ENCODE measurements at regions not wholly inside any gene's neighbourhood (a gene's known extent, or its start where the extent isn't known, plus 50 kb on each side); places are given as distances from the start of the nearest gene placed in this dataset.
"Not testable (repeated sequence)": the region's sequence is repeated elsewhere in the genome, so short reads cannot be mapped to it uniquely, and the experiment has no call there.

DNA sequence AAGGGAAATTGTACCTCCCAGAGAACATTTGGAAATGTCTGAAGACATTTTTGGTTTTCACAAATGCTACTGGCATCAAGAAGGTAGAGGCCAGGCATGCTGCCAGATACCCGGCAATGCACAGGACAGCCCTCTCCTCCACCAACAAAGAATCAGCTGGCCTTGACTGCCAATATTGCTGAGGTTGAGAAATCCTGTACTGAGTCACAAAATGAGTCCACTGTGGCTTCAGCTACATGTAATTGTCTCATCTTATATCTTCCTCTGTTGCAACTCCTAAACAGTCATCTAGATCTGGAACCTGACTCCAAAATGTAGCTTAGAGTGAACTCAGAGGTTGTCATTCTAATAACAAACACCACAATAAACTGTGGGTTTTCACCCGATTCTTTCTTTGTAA lies 327.5 kb upstream of the POGK start:
- DNase-seq, result no peak

DNA sequence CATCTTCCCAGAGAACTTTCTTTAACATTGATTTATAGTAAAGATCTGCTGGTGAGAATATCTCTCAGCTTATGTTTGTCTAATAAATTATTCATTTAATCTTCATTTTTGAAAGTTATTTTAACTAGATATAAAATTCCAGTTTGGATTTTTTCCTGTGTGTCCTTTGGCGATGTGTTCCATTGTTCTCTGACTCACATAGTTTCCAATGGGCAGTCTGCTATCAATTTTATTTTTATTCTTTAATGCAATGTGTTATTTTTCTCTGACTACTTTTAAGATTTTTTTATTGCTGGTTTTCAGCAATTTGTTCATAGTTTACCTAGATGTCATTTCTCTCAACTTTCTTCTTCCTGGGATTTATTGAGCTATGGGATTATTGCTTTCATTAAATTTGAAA lies 325.2 kb upstream of the POGK start:
- DNase-seq, result no peak

DNA sequence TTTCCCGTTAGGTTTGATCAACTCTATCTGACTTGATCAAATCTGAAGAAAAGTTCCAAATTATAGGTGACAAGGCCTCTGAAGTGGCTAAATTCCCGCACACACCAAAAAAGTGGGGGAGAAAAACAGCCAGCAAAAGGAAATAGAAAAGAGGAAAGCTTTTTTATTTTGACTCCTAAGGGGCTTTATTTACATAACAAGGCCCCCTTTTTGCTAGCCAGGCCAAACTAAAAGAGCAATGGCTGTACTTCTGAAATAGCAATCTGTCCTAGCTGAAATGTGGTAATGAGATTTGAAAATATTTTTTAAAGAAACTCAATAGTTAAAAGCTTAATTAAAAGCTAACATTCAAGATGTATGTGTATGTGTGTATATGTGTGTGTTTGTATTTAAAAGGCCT lies 311.5 kb upstream of the POGK start:
- DNase-seq, result no peak

DNA sequence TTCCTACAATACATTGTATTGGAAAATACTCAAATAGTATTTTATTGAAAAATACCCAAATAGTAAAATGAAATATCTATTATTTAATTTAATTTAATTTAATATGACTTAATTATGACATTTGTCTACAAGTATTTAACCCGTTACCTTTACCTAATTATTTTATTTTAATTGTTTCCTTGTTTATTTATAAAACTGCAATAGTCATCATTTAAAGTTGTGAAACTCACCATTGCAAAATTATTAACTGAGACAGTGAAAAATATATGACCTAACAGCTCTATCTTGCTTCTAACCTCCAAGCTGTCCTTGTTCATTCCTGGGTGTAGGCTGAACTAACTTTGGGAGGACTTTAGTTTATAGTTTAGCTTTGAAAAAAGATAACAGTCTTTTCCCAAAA lies 300.6 kb upstream of the POGK start:
- no peak for DNase-seq

DNA sequence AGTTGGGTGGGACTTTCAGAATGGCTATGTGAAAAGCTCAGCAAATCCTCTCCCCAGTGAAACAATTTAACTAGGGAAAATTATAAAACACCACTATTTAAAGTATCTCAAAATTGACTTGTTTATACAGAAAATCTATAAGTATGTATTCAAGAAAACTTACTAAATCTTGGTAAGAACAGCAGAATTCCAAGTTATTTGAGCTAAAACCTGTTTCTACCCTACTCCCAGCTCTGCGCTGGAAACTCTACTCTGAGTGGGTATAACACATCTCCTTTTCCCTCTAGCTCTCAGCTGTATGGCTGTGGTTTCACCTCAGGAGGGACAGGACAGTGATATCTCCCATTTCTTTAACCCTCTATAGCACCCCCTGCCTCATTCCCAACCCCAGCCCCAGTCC lies 295.2 kb upstream of the POGK start:
- no peak for DNase-seq

DNA sequence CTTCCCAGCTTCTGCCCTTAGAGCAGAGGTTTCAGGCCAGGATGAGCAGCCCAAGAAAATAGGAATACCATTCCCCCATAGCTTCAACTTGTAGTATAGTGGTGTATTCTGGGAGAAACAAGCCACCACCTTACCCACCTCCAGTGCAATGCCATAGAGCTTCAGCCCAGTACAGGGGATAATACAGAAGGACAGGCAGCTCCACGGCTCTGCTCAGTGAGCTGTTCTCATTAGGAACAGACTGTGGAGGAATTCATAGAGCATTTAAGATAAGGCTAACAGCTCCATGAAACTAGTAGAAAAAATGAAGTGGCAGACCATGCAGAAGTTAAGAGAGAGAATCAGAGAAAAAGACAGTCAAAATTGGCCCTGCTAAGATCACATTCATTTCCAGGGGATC lies 294.7 kb upstream of the POGK start:
- DNase-seq, result no peak

DNA sequence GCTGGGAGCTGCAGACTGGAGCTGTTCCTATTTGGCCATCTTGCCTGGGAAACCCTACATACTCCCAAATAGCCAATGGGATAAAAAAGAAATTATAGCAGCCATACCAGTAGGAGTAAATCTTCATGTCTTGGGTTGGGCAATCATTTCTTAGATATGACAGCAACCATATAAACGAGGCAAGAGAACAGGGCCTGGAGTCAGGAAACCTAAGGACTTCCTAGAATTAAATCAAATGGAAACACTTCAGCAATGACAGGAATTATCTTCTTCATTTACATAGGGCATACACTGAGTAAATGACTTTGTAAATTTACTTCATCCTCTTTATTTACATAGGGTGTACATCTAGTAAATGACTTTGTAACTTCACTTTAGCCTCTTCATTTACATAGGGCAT lies 286.6 kb upstream of the POGK start:
- no peak for DNase-seq

DNA sequence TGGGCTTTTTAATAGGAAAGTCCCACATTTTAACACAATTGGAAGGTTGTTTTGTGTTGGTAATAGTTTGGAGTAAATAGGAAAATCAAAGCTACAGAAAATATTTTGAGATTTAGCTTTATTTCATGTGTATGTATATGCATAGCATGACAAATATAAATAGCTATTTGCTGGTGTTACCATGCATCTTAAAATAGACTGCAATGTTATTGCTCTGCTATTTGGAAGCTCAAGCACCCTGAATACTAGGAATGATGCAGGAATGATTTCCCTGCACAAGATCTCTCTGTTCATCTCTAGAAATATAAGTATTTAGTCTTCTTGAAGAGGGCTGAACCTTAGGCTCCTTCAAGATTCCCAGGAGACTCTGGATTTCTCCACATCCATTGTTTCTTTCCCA lies 268.3 kb upstream of the POGK start:
- no peak for DNase-seq

DNA sequence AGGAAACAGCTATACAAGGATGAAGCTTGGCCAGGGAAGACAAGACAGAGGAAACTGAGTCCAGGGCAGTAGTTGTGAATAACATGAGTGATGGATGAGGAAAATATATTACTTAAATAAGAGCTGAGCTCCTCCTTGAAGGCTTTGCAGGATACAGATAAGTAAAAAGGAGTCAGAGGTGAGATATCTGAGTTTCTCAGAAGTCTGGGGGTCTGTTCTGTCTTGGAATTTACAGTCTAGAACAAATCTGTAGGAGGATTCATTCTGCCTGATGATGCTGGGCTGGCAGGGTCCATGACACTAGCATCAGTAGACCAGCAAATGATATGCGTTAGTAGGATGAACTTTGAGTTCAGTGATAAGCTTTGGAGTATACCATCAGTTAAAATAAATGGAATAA lies 266.1 kb upstream of the POGK start:
- no peak for DNase-seq

DNA sequence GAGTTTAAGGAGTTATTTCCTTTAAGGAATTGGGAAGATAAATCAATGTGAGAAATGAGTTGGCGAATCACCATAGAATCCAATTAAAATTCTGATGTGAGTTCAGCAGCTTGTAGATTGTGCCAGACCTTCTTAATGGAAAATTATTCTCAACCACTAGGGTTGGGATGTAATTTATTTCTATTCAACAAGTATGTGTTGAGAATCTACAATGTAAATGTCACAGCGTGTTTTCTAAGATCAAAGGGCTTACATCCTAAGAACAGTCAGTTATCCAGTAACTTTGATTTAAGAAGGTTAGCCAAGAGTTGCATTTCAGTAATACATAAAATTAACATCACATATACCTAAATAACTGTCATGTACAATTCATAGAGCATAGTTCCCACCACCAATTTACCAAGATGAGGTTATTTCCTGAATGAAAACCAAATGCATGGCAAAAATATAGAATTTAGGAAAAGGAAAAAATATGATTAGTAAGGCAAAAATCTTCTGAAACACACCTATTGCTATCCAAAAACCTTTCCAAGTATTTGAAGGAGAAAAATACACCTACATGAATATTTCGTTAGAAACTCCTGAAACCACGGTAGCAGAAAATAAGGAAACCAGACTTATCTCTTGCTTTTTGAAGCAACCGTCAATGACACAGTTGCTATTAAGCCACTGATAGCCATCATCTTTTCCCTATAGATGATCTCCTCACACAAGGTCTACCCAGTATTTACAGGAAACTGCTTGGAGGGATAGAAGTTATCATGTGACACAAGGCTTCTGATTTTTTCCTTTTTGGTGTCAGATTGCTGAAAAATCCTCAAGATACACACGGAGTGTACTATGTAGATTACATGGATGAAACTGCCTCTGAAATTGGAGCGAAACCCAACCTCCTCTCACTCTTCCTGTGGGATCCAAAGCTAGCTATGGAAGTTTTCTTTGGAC lies 259.4 kb upstream of the POGK start:
- DNase-seq, result no peak

DNA sequence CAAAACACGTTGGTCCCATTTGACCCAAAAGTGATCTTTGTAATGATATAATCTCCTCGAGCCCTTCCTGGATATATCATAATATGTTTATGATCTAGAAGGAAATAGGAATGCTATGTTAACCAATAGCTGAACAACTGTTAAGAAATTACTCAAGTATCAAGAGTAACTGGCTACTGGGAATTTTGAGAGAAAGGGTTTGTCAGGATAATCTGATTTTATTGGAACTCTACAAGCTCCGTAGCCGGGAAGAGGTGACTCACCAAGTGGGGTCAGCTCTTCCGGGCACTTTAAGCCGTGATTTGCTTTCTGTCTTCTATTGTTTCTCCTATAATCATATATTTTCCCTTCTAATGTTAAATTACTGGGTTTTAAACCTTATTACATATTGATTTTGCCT lies 250.5 kb upstream of the POGK start:
- DNase-seq, result no peak

DNA sequence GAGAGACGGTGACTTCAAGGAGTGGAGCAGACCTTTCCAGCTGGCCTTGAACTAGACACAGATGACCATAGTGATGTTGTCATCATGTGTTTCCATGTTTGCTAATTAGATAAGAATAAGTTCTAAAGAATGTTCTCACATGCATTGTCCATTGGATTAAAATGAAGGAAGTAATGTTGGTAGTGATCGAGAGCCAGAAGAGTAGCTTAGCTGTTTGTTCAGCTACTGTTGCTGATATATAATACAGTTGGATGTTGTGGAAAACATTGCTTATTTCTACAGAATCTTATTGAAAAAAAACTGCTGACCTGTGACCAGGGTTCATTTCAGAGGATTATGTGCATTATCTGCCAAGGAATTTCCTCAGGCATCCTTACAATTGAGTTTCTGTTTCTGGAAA lies 249.1 kb upstream of the POGK start:
- DNase-seq, result no peak

DNA sequence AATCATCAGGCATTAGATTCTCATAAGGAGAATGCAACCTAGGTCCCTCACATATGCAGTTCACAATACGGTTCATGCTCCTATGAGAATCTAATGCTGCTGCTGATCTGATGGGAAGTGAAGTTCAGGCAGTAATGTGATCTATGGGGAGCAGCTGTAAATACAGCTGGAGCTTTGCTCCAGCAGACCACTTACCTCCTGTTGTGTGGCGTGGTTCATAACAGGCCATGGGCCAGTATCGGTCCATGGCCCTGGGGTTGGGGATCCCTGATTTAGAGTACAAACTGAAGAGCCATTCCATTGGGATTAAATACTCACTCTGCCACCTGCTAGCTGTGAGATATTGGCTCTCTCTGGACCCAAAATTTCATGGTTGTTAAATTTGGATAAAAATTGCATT lies 244.6 kb upstream of the POGK start:
- no peak for DNase-seq

DNA sequence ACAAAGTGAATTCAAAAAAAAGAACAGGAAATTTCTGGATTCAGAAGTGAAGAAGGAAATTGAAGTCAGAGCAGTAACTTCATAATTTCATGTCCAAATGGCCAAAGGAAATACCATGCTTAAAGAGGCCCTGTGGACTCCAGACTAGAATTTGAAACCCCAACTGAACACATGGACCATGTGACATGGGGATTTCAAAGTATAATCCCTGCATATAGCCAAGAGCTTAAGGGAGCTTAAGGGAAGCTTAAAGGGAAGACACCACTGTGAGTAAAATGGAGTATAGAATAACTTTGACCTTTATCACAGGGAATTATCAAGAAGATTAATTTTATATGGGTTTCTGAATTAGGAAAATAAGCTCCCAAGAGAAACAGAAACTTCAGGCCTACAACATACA lies 241.8 kb upstream of the POGK start:
- no peak for DNase-seq

DNA sequence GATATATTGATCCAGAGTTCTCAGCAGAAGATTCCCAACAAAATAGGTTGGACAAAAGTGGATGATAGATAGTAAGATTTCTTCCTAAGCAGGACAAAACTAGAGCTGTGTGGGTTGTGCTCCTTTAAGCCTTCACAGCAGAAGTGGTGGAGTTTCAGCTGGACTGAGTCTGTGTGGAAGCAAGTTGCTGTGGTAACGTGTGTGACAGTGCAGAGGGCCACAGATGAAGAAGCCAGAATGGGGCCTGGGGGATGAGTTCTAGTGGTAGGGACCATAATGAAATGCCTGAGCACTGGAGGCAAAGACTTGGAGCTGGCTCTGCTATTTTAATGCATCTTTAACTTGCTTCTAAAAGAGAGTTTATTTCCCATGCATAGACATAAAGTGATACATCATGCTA lies 238.7 kb upstream of the POGK start:
- no peak for DNase-seq

DNA sequence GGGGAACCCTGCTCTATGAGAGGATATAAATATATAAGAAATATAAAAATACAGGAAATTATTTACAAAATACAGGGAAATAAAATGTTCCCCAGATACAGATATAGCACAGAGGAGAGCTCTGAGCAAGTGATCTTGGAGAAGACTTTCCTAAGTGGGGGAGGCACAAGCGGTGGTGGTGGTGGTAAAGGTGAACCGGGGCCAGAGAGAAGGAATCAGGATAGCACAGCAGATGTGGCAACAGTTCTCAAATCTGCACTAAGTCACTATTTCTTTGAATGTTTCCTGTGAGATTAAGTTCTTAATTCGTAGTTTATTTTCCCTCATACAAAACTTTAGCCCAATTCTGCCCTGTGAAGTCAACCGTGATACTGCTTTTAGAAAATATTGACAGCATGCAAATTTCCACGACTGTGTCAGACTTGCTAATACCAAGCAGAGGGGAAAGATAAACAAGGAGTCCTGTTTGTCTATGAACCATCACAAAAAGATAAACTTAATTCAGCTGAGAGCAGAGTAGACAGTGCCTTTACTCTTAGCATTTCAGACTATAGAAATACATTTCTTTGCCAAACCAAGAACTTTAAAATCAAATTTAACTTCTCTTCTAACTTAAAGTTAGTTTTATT lies 237.5 kb upstream of the POGK start:
- DNase-seq, result no peak

DNA sequence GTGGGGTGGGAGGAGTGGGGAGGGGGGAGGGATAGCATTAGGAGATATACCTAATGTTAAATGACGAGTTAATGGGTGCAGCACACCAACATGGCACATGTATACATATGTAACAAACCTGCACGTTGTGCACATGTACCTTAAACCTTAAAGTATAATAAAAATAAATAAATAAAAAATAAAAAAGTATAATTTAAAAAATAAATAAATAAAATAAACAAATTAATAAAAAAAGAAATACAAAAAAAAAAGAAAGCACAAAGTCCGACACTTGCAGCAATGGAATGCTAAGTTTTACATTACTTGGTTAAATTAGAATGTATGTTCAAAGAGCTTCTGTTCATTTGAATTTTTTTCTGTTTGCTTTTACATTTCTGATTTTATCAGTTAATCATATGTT lies 236.5 kb upstream of the POGK start:
- not testable (repeated sequence) for DNase-seq

DNA sequence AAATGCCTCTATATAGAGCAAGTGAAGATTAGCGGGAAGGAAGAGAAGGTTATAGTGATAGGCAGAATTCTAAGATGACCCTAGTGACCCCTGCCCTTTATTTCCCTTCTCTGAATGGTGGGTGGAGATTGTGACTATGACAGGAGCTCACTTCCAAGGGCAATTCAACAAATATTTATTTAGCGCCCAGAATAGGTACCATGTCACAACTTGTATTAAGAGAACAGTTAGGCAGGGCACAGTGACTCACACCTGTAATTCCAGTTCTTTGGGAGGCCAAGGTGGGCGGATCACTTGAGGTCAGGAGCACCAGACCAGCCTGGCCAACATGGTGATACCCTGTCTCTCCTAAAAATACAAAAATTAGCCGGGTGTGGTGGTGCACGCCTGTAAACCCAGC lies 236.0 kb upstream of the POGK start:
- DNase-seq, result no peak

DNA sequence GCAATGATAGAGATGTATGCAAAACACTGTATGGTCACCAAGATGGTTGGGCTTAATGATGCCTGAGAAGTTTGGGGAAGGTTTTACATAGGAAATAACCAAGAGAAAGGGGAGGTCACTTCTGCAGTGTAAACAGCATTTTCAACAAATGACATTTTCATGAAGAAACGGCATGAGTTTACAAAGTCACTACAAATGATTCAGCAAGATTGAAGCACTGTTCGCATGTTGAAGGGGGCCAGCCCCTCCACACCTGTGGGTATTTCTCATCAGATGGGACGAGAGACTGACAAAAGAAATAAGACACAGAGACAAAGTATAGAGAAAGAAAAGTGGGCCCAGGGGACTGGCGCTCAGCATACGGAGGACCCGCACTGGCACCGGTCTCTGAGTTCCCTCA lies 234.1 kb upstream of the POGK start:
- DNase-seq, result no peak

DNA sequence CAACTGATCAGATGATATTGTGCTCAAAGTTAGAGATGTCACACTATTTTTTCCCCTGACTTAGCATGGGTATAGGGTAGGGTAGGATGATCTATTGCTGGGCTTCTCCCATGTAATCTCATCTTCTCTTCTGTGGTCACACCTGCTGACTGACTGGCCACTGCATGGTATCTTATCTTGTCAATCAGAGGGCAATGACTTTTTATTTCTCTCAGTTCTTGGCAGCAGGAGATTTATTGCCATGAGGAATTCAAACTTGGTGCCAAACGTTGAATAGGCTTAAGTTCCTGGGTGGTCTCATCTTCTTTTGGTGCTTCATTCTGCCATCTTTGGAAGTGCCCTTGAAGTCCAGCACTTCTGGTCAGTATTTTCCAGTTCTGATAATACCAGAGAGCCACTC lies 226.4 kb upstream of the POGK start:
- no peak for DNase-seq

DNA sequence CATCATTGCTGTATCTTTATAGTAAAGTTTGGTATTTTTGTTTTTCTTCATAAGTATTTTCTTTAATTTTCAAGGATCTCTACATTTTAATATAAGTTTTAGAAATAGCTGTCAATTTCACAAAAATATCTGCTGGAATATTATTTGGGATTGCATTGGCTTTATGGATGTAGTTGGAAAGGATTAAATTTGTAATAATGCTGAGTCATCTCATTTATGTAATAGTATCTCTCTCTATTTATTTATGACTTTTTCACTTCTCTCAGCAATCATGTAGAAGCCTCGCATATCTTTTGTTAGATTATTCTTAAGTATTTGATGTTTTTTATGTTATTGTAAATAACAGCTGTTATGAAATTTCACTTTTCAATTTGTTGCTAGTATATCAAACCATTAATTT lies 223.1 kb upstream of the POGK start:
- DNase-seq, result no peak

DNA sequence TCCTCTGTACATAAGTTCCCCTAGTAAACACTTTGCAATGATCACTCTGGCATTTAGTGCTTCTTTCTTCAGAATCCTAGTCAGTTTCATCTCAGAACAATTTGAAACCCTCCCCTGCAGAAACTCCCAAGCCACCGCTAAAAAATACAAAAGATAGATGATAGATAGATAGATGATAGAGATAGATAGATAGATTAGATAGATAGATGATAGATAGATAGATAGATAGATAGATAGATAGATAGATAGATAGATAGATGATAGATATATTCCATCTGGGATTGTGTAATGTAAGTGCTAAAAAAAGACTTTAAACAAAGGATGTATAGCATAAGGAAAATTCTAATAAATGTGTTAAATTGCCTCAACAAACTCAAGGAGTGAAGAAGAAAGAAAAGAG lies 212.6 kb upstream of the POGK start:
- no peak for DNase-seq

DNA sequence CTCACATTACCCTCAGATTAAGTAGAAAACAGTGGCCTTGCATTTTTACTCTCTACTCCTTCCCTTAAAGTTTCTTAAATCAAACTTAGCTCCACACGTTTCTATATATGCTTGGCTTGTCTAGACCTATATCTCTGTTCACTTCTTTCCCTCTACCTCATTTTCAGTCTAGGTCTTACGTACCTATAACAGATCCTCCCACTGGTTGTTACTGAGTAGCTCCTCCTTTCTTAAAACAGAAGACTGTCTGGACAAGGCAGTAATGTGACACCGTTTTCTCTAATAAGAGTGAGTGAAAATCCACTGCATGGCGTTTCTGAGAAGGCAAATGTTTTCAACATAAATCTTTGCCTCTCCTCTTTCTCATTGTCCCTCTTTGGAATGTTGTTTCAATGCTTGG lies 211.7 kb upstream of the POGK start:
- DNase-seq, result no peak

DNA sequence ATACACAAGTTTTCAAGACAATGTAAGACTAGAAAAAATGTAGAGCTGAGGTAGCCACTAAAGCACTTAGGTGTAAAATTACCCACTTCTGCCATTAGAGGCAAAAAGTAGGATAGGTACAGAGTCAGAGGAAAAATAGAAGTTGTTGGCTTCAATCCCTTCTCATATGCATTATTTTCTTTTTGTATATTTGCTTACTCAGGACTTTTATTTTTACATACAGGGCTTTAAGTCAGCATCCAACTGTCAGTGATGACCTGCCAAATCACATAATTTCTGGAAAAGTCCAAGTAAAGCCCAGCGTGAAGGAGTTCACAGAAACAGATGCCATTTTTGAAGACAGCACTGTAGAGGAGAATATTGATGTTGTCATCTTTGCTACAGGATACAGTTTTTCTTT lies 211.0 kb upstream of the POGK start:
- DNase-seq, result no peak

DNA sequence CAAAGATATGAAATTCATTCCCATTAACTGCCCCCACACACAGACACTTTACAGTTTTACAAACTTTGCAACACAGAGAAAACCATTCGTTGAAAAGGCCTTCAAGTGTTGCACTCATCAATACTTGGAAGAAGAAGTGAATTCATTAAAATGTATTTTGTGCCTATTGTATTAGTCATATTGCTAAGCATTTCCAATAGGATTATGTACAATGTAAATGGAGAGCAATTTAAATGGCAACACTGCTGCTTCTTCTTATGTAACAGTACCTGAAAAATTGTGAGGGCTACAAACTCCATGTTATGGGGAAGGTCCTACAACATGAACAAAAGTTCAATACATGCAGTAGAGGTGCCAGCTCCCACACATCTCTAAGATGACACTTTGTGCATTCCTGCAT lies 209.3 kb upstream of the POGK start:
- DNase-seq, result no peak
